ENCODE measurements at regions not wholly inside any gene's neighbourhood (a gene's known extent, or its start where the extent isn't known, plus 50 kb on each side); places are given as distances from the start of the nearest gene placed in this dataset.

DNA sequence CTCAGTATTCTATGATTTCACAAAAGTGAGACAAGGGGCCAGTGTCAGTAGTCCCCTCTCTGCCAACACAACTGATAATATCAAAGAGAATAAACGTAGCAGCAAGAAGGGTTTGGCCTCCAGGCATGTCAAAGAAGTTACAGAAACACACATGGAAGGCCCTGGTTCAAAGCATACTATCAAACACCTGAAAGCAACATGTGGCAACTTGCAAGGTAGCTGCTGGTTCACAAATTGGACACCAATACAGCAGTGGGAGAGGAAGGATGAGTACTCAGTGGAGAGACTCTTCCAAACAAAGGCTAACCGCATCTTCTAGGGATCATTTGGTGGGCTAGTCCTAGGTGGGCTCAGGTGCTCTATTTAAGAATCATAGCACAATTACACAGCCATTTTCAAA lies 74.9 kb upstream of the MAOA start:
- no peak for DNase-seq (ENCODE audit: low read depth in 3 of 3)

DNA sequence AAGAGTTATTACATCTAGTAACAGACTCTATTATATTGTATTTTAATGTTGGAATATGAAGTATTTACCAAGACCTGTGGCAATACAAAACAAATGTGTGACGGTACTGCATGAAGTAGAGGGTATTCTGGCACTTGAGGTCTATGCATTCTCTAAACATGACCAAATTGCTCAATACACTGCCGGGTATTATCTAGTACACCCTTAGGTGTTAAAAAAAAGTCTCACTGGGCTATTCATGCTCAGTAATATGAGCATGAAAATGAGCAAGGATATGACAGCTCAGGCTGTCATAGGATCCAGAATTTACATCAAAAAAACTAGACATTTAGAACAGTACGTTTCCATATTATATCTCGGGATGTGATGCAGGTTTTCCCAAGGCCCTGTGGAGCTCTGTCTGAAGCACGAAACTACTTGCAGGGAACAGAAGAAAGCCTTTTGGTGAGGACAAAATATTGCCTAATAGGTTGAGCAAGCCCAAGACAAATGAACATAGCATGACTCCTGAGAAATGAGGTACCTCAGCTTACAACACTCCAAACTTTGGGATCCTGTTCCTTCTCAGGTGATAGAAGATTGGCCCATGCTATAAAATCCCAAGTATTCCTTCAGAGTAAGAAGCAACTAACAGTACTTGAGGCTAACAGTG lies 74.1 kb upstream of the MAOA start:
- no peak for DNase-seq (ENCODE audit: low read depth in 3 of 3)

DNA sequence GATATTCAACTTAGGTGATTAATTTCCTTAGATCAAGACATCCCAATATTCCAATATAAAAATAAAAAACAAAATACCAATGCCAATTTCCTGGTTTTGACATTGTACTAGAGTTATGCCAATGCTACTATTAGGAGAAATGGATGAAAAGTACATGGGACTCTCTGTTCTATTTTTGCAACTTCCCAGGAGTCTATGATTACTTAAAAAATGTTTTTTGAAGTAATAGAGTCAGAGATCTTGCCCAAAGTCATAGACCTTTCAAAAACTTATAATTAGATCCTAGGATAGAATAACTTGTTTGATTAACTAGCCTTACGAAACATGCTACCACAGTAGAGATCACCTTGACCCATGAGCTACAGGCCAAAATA lies 73.6 kb upstream of the MAOA start:
- no peak for DNase-seq (ENCODE audit: low read depth in 3 of 3)

DNA sequence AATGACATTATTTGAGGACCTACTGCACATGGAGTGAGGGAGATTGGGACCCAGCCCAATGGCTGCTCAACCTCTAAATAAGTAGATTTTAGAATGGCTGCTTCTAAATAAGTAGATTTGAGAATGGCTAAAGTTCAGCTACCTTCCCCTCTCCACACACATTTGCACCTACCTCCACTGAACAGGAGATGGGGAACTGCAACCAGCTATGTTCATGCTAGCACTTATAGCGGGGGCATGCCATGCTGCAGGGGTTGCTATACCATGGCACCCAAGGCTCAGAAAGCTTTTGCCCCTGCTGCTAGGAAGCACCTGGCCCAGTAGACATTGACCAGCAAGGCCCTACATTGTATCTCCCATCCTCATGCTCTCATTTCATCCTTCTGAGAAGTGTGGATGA lies 70.2 kb upstream of the MAOA start:
- no peak for DNase-seq (ENCODE audit: low read depth in 3 of 3)

DNA sequence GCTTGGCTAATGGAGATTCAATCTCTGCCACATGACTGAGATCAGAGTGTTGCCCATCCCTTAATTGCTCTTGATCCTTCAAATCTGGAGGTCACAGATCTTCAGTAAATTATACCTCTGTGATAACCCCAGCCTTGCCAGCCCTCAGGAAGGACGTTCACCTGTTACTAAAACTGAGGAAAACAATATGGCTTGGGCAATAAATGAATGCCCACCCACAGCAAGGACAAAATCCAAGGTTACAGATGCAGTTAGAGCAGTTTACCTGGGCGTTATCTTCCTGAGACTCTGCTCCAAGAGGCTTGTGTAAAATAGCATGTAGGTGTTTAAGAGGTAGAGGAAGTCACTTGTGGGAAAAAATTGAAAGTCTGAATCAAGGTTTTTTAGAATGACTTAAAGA lies 69.3 kb upstream of the MAOA start:
- no peak for DNase-seq (ENCODE audit: low read depth in 3 of 3)

DNA sequence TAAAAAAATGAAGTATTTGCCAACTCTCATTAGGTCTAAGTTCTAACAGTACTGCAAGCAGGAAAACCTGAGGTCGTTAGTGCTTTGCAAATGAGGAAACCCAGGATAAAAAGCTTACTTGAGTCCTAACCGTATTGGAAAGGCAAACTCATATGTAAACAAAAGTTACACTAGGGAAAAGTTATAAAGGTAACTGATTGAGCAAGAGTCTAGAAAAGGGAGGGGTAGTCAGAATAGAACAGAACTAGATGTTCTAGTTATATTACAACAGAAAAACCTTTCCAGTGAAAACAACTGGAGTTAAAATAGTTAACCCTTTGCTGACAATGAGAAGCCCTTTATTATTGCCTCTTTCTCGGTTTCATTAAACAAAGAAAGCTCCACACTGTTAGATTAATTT lies 66.4 kb upstream of the MAOA start:
- no peak for DNase-seq (ENCODE audit: low read depth in 3 of 3)

DNA sequence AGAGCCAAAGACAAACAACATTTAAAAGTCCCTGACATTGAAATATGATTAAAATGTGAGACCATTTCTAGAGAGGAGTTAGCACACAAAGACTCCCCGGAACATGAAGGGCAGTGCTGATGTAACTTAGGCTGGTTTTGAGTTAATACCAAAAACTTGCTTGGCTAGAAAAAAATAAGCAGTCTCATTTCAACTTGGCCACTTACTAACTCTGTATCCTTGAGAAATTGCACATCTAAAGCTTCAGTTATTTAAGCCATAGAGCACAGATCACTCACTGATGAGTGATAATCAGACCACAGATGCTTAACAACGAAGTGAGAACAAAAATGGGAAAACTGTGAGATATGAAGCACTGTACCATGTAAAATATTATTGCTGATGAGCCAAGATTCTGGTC lies 65.9 kb upstream of the MAOA start:
- no peak for DNase-seq (ENCODE audit: low read depth in 3 of 3)

DNA sequence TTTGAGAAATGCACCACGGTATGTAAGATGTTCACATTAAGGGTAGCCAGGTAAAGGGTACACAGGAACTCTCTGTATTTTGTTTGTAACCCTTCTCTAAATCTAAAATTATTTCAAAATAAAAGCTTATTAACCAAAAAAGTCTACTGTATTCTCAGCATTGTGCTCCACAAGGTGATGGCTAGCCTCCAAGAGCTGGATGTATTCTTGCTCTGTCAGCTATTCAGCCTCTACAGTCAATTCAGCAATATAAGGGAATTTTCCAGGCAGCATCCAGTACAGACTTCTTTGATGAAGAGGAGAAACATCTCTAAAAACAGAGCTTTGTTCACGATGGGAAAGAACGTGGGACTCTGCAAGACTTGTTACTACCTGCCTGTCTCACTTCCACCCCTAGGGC lies 63.5 kb upstream of the MAOA start:
- DNase-seq (ENCODE audit: low read depth in 3 of 3): no peak

DNA sequence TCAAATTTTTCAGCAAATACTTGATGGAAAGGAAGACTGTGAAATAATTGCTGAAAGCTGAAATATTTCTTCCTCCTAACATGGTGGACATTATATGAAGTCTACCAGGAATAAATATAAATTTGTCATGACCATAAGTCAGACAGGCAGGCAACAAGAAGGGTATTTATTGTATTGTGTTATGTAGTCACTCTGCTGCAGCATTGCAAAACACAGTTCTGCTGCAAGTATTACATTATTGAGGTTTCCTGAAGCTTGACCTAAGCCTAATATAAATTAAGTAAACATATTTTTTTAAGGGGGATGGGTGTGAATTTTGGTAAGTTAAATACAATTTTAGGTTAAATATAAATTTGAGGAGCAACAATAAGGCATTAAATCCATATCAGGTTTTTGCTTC lies 60.2 kb upstream of the MAOA start:
- no peak for DNase-seq (ENCODE audit: low read depth in 3 of 3)

DNA sequence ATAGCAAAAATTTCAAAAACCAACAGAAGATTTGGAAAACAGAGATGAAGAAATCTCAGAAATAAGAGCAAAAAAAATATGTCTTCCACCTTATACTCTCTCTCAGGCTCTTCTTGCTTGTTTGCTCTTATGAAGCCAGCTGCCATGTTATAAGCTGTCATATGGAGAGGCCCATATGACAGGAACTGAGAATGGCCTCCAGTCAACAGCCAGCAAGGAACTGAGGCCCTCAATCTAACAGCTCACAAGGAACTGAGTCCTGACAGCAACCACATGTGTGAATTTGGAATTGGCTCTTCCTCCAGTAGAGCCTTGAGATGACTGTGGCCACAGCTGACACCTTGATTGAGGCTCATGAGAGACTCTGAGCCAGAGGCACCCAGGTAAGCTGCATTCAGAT lies 51.3 kb upstream of the MAOA start:
- DNase-seq (ENCODE audit: low read depth in 3 of 3): no peak

DNA sequence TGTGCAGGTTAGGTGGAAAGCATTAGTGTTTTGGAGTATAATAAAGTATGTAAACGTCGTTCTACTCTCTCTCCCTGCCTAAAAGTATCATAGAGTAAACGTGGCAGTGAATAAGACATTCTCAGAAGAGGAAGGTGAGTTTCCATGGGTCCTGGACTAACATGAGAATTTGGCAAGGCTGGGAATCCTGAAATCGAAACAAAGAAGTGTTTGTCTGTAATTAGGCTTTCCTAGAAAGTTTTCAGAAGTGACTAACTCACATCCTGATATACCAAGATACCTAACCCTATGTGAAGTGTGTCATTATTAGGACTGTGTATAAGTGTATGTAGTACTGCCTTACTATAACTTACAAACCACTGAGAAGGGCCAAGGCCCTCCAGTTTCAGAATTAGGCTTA lies 50.7 kb upstream of the MAOA start:
- DNase-seq (ENCODE audit: low read depth in 3 of 3): no peak
